ENCODE measurements at regions not wholly inside any gene's neighbourhood (a gene's known extent, or its start where the extent isn't known, plus 50 kb on each side); places are given as distances from the start of the nearest gene placed in this dataset.

- TF ChIP-seq CTCF (IDR thresholded peaks at IDR 0.05): no peak
- no peak for TF ChIP-seq POLR2A (IDR thresholded peaks at IDR 0.05)
These were observed 169.3 kb upstream of the FN1 start for GRCh38 chr2:215605214-215605613.

Data from right lobe of liver (tissue), 4 donors.